HG03521 (cell line): ENCODE measurements at regions not wholly inside any gene's neighbourhood (a gene's known extent, or its start where the extent isn't known, plus 50 kb on each side); places are given as distances from the start of the nearest gene placed in this dataset.
"Not testable (repeated sequence)": the region's sequence is repeated elsewhere in the genome, so short reads cannot be mapped to it uniquely, and the experiment has no call there.

Source experiments
- ATAC-seq: cut with Tn5 transposase; IDR thresholded peaks from one replicate; pipeline ENCODE4 v1.9.1; 2021; ENCODE audit warnings: mild to moderate bottlenecking, moderate library complexity; ENCODE audit not compliant: unreplicated experiment

DNA sequence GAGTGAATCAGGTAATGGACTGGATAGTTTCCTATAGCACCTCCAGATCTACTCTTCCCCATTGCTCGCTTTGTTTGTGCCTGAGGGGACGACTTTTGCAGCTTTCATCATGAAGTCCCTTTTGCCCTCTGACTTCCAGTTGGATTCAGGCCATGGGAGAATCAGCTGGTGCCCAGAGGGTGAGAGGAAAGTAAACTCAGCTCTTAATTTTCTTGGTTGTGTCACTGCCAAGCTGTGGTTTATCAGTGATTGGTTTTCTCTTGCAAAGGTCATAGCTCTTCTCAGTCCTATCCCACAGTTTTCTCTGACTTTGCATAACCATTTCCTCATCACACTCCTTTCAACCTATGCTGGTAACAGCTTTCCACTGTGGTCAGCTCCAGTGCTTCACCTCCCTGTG lies 200.1 kb downstream of the KCNJ2 start:
- ATAC-seq = no peak

DNA sequence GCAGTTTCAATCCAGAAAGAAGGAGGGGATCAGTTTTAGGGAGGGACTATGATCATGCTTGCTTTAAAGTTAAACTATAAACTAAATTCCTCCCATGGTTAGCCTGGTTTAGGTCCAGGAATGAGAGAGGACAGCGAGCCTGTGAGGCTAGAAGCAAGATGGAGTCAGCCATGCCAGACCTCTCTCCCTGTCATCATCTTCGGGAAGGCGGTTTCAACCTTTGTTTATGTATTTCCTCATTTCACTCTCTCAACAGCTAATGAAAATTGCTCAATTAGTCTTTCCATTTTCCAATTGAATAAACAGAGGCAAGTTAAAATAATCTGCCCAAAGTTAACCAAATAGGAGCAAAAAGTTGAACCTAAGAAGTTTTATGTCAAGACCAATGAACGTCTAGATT lies 201.5 kb downstream of the KCNJ2 start:
- ATAC-seq = no peak

DNA sequence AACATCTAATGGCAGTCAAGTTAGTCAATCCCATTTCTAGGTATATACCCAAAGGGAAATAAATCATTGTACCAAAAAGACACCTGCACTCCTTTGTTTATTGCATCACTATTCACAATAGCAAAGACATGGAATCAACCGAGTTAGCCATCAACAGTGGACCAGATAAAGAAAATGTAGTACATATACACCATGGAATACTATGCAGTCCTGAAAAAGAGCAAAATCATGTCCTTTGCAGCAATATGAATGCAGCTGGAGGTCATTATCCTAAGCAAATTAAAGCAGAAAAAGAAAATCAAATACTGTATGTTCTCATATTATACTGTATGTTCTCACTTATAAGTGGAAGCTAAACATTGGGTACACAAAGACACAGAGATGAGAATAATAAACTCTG lies 204.0 kb downstream of the KCNJ2 start:
- no peak for ATAC-seq

DNA sequence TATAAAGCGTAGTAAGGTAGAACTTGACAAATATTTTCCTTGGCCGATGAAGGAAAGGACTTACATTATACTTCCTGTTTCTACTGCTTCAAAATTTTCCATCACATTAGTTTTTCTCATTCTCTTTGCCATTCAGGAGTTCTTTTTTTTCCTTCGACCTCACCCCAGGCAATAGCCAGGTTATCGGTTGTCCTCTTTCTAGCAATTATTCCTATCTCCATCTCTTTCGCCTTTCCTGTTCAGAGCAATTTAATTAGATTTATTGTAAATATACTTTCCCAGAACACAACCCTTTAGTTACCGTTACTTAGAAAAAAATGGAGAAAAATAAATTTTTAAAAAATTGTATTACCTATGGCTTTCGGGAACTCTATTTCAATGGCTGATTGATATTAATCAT lies 205.2 kb downstream of the KCNJ2 start:
- no peak for ATAC-seq

DNA sequence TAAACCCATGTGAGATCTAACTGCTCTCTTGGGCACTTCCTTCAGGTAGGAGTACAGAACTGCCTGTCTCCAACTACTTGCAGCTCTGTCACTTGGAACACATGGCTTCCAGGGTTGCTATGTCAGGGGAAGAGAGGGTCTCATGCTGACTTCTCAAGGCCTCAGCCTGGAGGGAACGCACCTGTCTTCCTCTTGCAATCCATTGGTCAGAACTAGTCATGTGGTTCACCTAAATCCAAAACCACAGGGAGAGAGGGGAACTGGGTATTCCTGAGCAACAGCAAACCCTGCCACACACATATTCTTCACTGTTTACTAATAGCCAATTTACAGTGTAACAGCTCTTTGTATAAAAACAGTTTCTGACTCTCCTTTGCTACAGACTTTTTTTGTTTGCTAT lies 206.1 kb downstream of the KCNJ2 start:
- ATAC-seq = no peak

DNA sequence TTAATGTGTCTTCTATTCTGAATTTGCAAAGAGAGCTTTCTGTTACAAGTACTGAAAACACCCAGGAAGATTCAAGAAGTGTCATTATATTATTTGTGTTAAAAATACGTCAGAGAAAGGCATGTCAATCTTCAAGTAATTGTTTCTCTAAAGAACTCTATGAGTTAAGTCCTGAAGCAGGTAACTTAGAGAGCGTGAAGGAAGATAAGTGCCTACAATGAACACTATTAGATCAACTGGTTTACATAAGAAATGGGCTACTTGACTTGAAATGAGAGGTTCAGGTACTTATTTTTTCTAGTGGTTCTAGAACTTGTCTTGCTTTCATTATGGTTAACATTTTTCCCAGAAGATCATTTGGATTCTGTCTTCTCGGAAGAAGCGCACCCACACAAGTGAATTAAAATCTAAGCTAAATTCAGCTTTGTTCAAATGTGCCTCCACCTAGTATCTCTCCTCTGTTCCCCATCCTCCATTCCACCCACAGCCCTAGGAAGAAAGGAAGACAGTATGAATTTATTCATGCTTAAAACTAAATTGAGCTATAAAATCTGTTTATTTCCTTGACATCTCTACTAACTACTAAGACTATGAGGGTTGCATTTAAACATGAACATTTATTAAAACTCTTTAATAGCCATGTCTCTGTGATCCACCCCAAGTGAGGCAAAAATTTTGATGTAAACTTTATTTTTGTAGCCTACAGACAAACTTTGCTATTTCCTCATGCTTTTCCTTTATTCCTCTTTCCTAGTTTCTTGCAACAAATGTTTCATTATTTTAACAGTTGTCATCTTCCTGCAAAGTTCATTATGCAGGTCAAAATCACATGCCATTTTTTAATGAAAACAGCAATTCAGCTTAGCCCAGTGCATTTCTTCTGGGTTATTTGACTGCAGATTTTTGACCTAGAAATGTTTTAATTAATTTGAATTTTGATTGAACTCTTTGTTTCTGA lies 206.8 kb downstream of the KCNJ2 start:
- ATAC-seq = no peak

DNA sequence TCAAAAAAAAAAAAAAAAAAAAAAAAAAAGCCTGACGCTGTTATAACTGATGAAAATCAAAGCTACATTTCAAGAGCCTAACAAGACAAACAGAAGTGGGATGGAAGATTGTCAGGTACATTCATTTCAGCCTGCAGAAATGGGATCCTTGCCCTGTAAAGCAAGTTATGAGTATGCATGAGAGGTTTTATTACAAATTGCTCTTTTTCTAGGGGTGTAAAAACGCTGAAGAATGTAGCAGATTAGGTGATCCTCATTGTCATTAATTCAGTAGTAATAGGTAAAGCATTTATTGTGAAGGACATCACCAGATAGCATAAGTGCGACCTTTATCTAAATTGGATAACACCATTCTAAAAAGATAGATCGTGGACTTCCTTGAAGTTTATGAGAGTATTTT lies 208.3 kb downstream of the KCNJ2 start:
- no peak for ATAC-seq

DNA sequence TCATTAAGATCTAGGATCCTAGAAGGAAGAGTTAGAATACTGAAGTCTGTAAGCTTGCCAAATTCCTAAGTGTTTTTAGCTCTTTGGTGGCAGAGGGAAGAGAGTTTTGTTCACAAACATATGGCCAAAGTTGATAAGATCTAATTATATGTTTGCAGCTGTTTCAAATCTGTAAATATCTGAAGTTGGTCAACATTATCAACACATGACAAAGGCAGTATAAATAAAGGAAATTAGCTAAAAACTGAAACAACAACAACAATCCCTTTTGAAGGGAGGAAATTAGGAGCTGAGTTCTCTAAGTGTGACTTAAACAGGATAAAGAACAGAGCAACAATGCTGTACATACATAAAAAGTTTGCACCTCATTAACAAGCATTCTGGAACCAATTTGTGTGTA lies 208.7 kb downstream of the KCNJ2 start:
- no peak for ATAC-seq

DNA sequence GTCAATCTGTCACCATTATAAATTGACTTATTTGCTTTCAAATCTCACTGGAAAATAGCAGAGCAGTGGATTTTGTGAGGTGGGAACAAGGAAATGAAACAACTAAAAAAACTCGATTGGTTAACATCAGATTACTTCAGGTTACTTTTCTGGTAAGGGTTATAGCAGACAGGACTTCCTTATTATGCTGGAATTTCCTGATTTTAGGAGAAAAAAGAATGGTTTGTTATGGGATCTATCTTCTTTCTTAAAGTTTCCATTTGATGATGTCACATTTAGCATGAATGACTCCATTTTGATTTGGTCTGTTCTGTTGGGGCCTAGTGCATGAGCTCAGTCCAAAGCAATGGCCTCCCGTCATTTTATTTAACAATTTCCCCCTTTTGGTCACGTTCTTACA lies 210.6 kb downstream of the KCNJ2 start:
- ATAC-seq = no peak

DNA sequence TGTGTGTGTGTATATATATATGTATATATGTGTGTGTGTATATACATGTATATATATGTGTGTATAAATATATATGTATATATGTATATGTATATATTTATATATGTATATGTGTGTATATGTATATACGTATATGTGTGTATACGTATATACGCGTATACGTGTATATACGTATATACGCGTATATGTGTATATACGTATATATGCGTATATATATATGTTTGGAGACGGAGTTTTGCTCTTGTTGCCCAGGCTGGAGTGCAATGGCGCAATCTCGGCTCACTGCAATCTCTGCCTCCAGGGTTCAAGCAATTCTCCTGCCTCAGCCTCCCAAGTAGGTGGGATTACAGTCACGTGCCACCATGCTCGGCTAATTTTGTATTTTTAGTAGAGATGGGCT lies 212.6 kb downstream of the KCNJ2 start:
- not testable (repeated sequence) for ATAC-seq

DNA sequence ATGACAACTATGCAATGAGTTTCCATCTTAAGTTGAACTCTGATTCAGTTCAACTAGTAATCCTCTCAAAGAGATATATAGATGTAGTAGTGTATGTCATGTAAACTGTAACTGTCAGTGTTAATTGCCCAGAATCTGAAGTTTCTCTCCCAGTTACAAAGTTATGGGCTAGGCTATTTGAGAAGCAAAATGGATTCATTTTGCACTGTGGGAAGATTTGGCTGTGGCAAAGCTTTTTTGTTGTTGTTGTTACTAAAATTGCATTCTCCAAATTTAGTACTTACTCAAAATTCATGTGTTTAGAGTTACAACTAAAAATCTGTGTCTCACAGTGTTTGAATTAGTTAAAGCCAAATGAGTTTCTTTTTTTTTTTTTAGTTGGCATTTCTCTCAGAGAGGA lies 219.0 kb downstream of the KCNJ2 start:
- no peak for ATAC-seq

DNA sequence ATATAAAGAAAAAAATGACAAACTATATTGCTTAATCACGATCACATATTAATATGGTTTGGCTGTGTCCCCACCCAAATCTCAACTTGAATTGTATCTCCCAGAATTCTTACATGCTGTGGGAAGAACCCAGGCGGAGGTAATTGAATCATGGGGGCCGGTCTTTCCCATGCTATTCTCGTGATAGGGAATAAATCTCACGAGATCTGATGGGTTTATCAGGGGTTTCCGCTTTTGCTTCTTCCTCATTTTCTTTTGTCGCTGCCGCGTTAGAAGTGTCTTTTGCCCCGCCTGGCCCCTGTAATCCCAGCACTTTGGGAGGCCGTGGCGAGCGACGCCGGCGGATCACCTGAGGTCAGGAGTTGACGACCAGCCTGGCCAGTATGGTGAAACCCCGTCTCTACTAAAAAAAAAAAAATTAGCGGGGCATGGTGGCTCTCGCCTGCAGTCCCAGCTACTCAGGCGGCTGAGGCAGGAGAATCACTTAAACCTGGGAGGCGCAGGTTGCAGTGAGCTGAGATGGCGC lies 220.0 kb downstream of the KCNJ2 start:
- ATAC-seq = not testable (repeated sequence)

DNA sequence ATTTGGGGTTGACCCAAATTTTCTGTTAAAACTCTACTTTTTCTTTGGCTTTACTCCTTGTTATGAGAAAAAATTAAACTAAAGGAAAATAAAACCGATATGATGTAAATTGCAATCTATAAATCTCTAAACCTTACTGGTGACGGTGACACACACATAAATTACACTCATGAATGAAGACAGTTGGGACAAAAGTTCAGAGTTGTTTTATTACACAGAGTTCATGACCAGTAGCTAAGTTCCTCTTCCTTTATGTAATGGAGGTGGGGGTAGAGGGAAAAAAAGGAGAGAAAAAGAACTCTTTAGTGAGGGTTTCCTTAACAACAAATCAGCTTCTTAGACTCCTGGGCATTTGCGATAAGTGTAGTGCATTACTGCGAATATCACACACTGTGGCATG lies 220.7 kb downstream of the KCNJ2 start:
- no peak for ATAC-seq

DNA sequence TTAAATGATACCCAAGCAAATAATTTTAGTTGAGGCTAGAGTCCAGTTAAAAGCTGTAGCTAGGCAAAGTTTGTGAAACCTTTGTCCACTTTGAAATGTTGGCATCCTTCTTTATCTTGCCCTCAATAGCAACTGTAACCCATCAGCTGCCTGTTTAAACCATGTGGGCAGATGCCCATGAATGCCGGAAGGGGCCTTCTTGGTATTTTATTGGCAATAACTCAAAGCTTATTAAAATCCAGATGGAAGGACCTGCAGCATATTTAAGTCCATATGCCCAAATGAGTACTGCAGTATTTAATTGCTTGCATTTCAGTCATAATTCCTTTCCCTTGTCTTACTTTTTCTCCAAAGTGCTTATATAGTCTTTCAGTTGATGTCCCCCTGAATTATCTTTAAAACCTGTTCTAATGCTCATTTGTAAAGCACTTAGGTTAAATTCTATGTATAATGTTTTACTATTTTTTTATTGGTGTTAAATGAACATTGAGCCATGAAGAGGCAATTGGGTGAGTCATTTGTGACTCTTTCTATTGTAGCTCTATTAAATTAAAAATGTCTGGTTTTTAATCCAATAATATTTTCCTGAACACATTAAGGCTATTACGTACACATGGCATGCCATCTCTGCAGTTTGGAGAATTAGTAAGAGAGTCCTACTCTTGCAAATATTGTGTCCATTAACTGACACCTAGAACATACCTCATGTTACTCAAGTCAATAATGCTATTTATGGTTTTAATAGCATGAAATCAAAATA lies 225.3 kb downstream of the KCNJ2 start:
- ATAC-seq = no peak

DNA sequence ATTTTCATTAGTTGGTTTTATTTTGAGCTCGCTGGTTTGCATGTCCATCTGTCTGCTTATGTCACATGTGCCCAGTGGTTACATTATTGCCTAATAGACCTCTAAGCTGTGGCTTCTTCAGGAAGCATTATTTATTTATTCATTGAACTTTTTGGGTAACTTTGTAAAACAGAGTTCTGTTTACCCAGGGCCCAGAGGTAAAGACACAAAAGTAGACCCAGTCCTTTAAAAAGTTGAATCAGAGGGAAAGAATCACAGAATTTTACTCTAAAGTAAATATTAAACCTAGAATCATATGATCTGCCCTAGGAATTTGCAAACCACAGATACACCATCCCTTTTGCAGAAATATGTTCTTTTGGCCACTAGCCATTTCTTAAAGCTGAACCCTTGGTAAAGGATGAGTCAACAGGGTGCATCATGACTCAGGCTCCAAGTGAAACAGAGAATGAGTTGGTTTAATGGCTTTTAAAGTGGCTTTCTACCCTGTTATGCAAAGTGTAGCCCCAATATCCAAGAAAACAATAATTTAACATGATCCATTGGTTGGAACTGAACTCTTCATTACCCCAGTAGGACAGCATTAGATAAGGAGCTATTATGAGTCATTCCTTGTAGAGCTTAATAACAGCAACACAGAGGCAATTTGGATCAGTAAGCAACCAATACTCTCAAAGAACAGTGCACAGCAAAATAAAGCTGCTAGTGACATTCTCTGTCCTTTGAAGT lies 236.3 kb downstream of the KCNJ2 start:
- ATAC-seq = no peak

DNA sequence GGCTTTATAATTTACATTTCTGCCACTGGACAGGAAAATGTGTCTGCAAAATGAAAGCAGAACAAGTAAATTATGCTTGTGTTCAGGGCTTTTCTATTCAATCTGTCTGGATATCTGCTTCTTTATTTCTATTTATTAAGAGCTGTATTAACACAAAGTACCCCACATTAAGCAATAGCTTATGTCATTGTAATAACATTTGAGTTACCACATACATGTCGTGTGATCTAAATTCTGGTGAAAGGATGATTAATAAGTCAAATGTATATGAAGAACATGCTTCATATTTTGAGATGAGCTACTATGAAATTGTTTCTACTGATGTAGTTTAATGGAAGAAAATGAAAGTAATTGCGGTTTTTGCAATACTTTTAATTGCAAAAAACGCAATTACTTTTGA lies 238.2 kb downstream of the KCNJ2 start:
- no peak for ATAC-seq

DNA sequence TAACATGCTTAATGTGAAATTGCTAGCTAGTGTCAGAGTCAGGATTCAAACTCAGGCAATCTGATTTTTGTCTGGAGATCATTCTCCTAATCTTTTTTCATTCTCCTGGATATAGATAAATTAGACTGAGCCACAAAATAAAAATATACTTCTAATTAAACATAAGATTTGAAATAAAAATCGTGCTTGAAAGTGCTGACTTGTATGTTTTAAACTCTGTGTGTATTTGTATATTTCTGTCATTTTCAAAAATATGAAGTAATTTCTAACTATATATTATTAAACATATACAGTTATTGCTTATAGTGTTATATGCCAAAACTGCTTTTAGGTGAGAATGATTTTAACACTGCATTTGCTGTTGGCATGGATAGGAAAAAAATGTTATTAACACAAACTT lies 239.4 kb downstream of the KCNJ2 start:
- no peak for ATAC-seq

DNA sequence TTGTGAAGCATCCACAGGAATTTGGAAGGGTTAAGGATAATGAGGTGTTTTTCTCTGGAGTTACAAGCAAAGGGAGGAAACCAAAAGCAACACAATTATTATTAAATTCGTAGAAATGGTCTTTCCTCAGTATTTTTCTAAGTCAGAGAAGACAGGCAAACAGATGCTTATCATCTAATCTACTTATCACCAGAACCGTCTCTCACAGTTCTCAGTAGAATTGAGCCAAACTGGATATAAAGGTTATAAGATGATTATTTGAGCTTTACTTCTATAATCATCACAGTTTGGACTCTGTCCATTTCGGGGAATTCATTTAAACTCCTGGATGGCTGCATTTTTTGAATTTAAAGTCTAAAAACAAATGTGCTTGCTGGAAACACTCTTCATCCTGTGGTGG lies 245.0 kb downstream of the KCNJ2 start:
- no peak for ATAC-seq

DNA sequence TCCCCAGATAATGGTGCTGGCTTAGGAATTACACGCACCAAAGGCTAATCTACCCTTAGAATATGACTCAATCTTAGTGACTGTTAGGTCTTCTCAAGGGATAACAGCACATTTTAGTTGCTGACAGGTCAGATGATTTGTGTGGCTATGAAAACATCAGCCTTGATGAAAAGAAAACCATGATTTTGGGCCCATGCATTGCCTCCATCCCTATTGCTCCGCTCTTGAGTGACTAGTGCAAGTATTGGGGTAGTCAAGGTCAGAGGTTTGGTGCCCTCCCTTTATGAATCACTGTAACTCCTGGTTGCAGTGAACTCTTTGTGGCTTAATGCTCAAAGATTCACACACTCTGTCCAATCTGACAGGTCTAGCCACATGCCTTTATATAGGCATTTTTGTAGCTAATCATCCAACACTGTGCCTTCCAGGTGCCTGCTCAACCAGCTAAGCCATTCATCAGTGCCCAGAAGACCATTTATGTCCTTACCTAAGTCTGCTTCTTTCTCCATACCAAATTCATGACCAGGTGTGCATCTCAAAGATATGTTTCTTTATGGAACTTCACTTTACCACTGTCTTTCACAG lies 251.6 kb downstream of the KCNJ2 start:
- ATAC-seq = no peak

DNA sequence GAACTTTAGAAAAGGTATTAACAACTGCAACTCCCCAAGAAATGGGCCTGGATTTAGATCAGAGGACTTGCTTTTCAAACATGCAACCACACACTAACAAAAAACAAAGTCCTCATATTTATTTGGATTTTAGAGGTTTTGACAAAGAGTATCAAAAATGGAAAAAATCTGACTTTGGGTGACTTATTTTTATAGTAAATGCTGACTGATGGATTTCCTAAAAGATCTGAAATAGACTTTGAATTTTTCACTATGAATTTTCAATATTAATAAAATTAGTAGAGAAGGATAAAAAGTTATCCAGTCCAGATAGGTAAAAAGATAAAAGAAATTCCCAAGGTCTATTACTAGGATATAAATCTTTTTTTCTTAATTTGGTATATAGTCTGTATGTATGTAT lies 253.5 kb downstream of the KCNJ2 start:
- ATAC-seq = no peak

DNA sequence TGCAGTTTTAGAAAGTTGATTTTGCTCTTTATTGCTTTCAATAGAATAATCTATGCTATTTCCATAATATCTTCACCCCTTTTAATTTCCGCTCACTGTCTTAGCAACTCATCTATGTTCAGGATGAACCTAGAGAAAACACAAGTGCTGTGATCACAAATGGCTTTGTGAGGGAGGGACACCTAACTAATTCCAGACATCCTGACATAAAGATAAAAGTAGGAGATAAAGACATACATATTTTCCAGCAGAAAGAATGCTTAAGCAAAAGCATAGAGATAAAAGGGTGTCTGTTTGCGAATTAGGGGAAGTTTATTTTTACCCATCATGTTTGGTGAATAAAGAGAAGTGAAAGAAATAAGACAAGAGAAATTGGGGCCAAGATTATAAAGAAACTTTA lies 254.2 kb downstream of the KCNJ2 start:
- ATAC-seq = no peak
